ENCODE measurements at regions not wholly inside any gene's neighbourhood (a gene's known extent, or its start where the extent isn't known, plus 50 kb on each side); places are given as distances from the start of the nearest gene placed in this dataset.

- no peak for TF ChIP-seq CTCF (IDR thresholded peaks at IDR 0.05)
- no peak for TF ChIP-seq EP300 (IDR thresholded peaks at IDR 0.05)
- TF ChIP-seq CBX2 (IDR thresholded peaks at IDR 0.05; ENCODE audit: borderline replicate concordance, low read depth), result no peak
- TF ChIP-seq RAD21 (conservative IDR thresholded peaks at IDR 0.05 in 1 of 2, IDR thresholded peaks at IDR 0.05 in 1 of 2), result no peak
- no peak for TF ChIP-seq REST (IDR thresholded peaks at IDR 0.05)
- TF ChIP-seq POLR2A (IDR thresholded peaks at IDR 0.05; ENCODE audit: low read length), result no peak
- no peak for TF ChIP-seq CBX8 (IDR thresholded peaks at IDR 0.05)
- no peak for TF ChIP-seq CHD4 (IDR thresholded peaks at IDR 0.05; ENCODE audit: borderline replicate concordance)
- TF ChIP-seq FOSB (CRISPR knock-in tag; IDR thresholded peaks at IDR 0.05), result no peak
Measured at GRCh38 chr17:63024201-63024600, 58.2 kb downstream of the TANC2 start.

All from A549 (cell line).